Astrocyte of the spinal cord (primary cell): ENCODE measurements at regions not wholly inside any gene's neighbourhood (a gene's known extent, or its start where the extent isn't known, plus 50 kb on each side); places are given as distances from the start of the nearest gene placed in this dataset.

Experiments used
- DNase-seq: peaks from one replicate; pipeline ENCODE4 v3.0.0; 2011; ENCODE audit warnings: low read depth, low spot score
- H3K4me3 ChIP-seq: 2 replicates; pipeline ENCODE4 v1.5.1; 2011; ENCODE audit warnings: low read depth, mild to moderate bottlenecking, low read length, moderate library complexity
- CTCF ChIP-seq: IDR thresholded peaks from 2 replicates; pipeline ENCODE4 v1.5.1; 2012; ENCODE audit warnings: low read depth, mild to moderate bottlenecking, low read length, inconsistent platforms
- in situ Hi-C: cut with HindIII; loops from 2 replicates; pipeline ENCODE4 v1.10.0; 2017; ENCODE audit warnings: low sequenced_read_pairs

DNA sequence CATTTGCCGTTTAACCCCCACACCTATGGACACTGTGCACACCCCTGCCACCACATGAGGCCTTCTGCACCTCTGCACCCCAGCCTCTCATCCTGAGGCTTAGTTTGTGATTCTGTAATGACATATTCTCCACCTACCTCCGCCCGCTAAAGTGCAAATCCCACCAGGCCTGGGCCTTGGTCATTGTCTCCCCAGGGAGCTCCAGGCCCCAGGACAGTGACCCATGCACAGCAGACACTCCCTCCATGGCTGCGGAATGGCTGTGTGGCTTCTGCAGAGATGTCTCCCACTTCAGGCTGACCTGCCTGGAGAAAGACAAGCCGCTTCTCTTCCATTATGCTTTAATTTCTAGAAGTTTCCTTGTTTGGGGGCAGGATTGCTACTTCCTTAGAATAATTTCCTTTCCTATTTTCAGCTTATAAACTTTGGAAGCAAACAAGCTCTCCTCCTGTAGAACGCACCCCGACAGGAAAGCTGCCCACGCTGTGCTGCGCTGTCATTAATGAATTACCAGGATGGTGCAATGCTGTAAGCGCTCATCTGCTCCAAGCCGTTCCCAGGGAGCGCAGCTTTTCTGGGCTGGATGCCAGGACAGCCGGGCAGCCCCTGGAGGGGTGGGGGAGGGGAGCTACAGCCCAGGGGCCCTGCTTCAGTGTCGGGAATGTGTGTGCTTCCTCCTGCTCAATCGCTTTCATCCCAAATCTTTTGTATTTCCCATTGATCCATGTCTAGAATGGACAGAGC lies 618.0 kb downstream of the BRD1 start:
- no peak for TF ChIP-seq CTCF
- DNase-seq: no peak
- H3K4me3 ChIP-seq: no peak overlapping the region
- in situ Hi-C loops: no loop called here

- DNase-seq: no peak
Measured at GRCh38 chr22:49208768-49209252, 618.9 kb downstream of the BRD1 start.

GRCh38 chr22:49208004-49208402 lies 619.7 kb downstream of the BRD1 start:
- in situ Hi-C loops: no loop called here
- DNase-seq: no peak
- H3K4me3 ChIP-seq: no peak overlapping the region
- no peak for TF ChIP-seq CTCF

More at GRCh38 chr22:49208768-49209252, 618.9 kb downstream of the BRD1 start:
- no peak overlapping the region for H3K4me3 ChIP-seq
- TF ChIP-seq CTCF: no peak
- in situ Hi-C loops: no loop called here

- DNase-seq: no peak
- in situ Hi-C loops: no loop called here
- H3K4me3 ChIP-seq: no peak overlapping the region
- no peak for TF ChIP-seq CTCF
Measured at GRCh38 chr22:49207008-49208003, 620.4 kb downstream of the BRD1 start.

- H3K4me3 ChIP-seq: no peak overlapping the region
- in situ Hi-C loops: no loop called here
- no peak for DNase-seq
- no peak for TF ChIP-seq CTCF
Measured at GRCh38 chr22:49206281-49206680, 621.4 kb downstream of the BRD1 start.

GRCh38 chr22:49205483-49205800 lies 622.2 kb downstream of the BRD1 start:
- H3K4me3 ChIP-seq: no peak overlapping the region
- in situ Hi-C loops: no loop called here
- DNase-seq: no peak
- TF ChIP-seq CTCF: no peak
